NCI-H2227 (cell line): ENCODE measurements at regions not wholly inside any gene's neighbourhood (a gene's known extent, or its start where the extent isn't known, plus 50 kb on each side); places are given as distances from the start of the nearest gene placed in this dataset.

ENCODE experiments used
- DNase-seq: peaks from one replicate; lab custom pipeline; 2025; ENCODE audit not compliant: unreplicated experiment; lab: John Stamatoyannopoulos, UW

GRCh38 chr2:81206216-81206615 lies 901.7 kb upstream of the LRRTM1 start:
- no peak for DNase-seq

- no peak for DNase-seq
These were observed 892.5 kb upstream of the LRRTM1 start for GRCh38 chr2:81196933-81197628.

GRCh38 chr2:81196383-81196851 lies 891.9 kb upstream of the LRRTM1 start:
- no peak for DNase-seq

- DNase-seq = no peak
These were observed 891.3 kb upstream of the LRRTM1 start for GRCh38 chr2:81195774-81196382.

GRCh38 chr2:81195017-81195773 lies 890.6 kb upstream of the LRRTM1 start:
- DNase-seq = no peak

GRCh38 chr2:81194581-81194980 lies 890.0 kb upstream of the LRRTM1 start:
- DNase-seq = no peak

- DNase-seq = no peak
These were observed 889.6 kb upstream of the LRRTM1 start for GRCh38 chr2:81194176-81194575.

GRCh38 chr2:81181845-81182244 lies 877.3 kb upstream of the LRRTM1 start:
- DNase-seq = no peak

- DNase-seq = no peak
These were observed 866.9 kb upstream of the LRRTM1 start for GRCh38 chr2:81171447-81171846.

GRCh38 chr2:81163583-81163982 lies 859.0 kb upstream of the LRRTM1 start:
- no peak for DNase-seq

GRCh38 chr2:81158505-81158904 lies 854.0 kb upstream of the LRRTM1 start:
- no peak for DNase-seq

GRCh38 chr2:81148323-81148722 lies 843.8 kb upstream of the LRRTM1 start:
- no peak for DNase-seq

GRCh38 chr2:81136296-81136695 lies 831.7 kb upstream of the LRRTM1 start:
- DNase-seq = no peak

- no peak for DNase-seq
These were observed 792.8 kb upstream of the LRRTM1 start for GRCh38 chr2:81097361-81097760.

GRCh38 chr2:81093031-81093430 lies 788.5 kb upstream of the LRRTM1 start:
- DNase-seq = no peak

GRCh38 chr2:81087646-81088045 lies 783.1 kb upstream of the LRRTM1 start:
- DNase-seq = no peak

- DNase-seq = no peak
These were observed 779.5 kb upstream of the LRRTM1 start for GRCh38 chr2:81084101-81084500.

- DNase-seq = no peak
These were observed 774.1 kb upstream of the LRRTM1 start for GRCh38 chr2:81078631-81079030.

GRCh38 chr2:81078102-81078501 lies 773.5 kb upstream of the LRRTM1 start:
- no peak for DNase-seq

- no peak for DNase-seq
These were observed 772.8 kb upstream of the LRRTM1 start for GRCh38 chr2:81077396-81077795.

- DNase-seq = no peak
These were observed 768.9 kb upstream of the LRRTM1 start for GRCh38 chr2:81073412-81073811.

GRCh38 chr2:81068144-81068543 lies 763.6 kb upstream of the LRRTM1 start:
- no peak for DNase-seq
